GM21367 (cell line): ENCODE measurements at regions not wholly inside any gene's neighbourhood (a gene's known extent, or its start where the extent isn't known, plus 50 kb on each side); places are given as distances from the start of the nearest gene placed in this dataset.

Experiments
- ATAC-seq: cut with Tn5 transposase; IDR thresholded peaks from one replicate; pipeline ENCODE4 v1.9.1; 2021; ENCODE audit not compliant: unreplicated experiment

DNA sequence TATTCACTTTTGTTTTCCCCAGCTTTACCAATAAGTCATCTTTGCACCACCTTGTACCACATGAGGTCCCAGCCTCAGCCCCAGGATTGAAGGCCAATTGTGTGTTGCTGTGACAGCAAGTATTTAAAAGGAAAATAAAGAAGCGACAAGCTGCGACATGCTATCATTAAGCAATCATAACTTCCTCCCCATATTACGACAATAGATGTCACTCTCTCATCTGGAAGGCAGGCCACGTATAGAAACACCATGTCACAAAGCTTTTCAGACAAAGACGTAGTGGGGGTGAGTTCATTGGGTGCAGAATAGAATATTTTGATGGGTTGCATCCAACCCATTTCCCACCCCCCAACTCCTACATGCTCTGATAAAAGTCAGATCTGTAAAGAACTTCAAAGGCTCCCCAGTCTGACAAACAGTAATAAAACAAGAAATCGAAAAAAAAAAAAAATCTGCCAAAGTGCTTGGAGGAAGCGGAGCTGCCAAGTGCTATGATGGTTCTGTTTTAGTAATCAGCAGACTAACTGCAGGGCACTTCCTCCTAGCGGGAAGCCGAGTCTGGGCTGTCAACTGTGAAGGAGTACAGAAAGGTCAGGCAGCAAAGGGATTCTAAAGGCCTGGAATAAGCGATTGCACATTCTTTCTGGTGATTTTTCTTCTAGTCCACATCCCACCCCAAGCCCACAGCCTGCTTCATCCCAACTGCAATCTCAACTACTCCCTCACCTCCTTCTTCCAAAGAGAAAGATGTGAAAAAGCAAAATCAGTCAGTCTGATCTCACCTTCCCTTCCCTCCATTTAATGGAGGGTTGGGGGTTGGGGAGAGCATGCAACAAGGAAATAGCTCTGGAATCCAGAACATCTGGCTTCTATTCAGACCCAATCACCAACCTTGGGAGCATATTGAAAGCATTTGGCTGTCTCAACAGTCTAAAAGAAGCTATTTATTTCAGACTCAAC lies 131.4 kb upstream of the UBASH3B start:
- ATAC-seq = no peak

DNA sequence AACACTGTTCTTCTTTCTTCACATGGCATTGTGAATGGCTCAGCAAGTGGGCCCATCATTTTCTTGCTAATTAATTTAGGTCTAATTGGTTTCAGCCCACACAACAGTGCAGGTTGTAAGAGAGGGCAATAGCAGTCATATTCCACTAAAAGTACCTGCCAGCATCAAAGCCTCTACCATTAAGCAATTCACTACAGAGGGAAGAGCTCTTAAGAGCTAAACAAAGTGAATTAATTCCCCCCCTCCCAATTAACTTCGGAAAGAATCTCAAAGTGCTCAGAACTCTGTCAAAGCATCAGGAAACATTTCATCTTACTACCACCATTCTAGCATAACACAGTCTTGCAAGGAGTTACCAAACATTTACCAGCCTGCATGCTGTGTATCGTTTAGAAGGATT lies 133.9 kb upstream of the UBASH3B start:
- ATAC-seq = no peak

GRCh38 chr11:122517403-122518379 lies 137.8 kb upstream of the UBASH3B start:
- ATAC-seq = no peak

GRCh38 chr11:122516686-122517085 lies 138.8 kb upstream of the UBASH3B start:
- ATAC-seq = no peak

DNA sequence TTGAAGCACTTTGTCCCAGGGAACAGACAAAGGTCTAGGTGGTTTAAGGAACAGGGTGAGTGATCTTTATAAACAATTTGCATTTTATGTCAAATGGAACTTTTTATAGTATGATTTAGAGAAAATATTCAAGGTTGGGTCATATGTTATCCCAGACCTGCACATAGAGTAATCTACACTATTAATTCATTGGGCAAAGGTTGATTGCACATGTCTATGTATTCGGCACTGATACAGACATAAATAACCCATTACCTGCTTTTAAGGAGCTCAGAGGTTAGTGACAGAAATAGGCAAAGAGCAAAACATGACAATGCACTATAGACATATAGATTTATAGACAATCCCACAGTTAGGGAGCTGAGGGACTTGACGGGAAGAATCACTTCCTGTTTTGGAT lies 141.5 kb upstream of the UBASH3B start:
- no peak for ATAC-seq

- ATAC-seq = no peak
Measured at GRCh38 chr11:122513328-122513727, 142.2 kb upstream of the UBASH3B start.

- ATAC-seq = no peak
Measured at GRCh38 chr11:122512688-122513087, 142.8 kb upstream of the UBASH3B start.

DNA sequence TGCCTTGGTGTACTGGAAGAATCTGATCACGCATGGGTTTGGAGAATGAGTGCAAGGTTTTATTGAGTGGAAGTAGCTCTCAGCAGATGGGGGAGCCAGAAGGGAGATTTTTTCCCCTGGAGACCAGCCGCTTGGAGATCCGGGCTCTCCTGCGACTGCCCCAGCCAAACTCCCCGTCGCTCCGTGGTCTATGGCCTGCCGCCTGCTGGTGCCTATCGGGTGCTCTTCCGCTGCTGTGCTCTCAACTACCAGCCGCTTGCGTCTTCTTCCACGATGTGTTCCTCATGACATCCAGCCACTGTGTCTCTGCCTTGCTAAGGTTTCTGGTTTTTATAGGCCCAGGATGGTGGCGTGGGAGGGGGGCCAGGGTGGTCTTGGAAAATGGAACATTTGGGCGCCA lies 145.6 kb upstream of the UBASH3B start:
- ATAC-seq = no peak

- no peak for ATAC-seq
Measured at GRCh38 chr11:122509091-122509490, 146.4 kb upstream of the UBASH3B start.

- ATAC-seq = peak; percentile 87
Measured at GRCh38 chr11:122505304-122506006, 150.1 kb upstream of the UBASH3B start.

DNA sequence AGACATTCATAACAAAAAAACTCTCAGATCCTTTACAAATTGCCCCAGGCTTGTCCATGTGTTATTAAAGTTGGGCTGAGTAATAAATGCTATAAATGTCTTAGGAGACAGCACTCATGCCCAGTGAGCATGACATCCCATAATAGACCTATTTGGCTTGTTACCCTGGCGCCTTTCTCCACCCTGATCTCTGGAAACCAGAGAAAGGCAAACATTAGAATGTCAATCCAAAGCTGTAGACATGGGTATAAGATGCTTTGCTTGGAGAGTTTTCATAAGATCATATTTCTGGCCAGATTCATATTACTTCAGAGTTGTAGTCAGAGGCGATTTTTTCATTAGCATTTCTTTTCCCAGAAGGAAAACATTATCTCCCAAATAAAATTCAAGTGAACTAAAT lies 161.3 kb upstream of the UBASH3B start:
- no peak for ATAC-seq

- ATAC-seq = no peak
Measured at GRCh38 chr11:122491509-122491908, 164.0 kb upstream of the UBASH3B start.

DNA sequence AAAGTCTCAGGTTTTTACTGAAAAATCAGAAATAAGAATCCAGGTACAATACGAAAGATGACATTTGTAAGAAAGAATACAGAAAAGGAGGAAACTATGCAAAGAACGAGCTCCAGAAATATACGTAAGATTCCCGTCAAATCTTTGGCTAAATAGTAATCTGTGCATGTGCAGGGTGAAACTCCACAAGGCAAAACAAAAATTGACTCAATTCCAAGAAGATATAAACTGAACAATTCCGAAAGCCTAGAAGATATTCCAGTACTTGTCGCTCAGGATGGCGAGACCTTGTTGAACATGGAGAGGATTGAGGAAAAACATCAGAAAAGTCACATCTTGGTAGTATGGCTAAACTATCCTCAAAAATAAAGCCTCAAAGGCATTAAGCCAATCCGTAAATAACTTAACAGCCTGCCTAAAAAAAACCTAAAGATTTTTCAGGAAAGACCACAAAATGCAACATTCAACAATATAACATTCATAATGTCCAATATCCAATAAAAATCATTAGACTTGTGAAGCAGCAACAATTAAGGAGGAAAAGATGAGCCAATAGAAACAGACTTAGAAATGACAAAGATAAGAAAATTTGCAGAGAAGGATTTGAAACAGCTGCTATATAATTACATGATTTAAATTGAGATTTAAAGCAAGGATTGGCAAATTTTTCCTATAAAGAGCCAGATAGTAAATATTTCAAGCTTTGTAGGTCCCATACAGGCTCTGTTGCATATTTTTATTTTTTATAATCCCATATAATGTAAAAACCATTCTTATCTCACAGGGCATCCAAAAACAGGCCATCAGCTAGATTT lies 166.4 kb upstream of the UBASH3B start:
- ATAC-seq = no peak

GRCh38 chr11:122487669-122488068 lies 167.9 kb upstream of the UBASH3B start:
- no peak for ATAC-seq

DNA sequence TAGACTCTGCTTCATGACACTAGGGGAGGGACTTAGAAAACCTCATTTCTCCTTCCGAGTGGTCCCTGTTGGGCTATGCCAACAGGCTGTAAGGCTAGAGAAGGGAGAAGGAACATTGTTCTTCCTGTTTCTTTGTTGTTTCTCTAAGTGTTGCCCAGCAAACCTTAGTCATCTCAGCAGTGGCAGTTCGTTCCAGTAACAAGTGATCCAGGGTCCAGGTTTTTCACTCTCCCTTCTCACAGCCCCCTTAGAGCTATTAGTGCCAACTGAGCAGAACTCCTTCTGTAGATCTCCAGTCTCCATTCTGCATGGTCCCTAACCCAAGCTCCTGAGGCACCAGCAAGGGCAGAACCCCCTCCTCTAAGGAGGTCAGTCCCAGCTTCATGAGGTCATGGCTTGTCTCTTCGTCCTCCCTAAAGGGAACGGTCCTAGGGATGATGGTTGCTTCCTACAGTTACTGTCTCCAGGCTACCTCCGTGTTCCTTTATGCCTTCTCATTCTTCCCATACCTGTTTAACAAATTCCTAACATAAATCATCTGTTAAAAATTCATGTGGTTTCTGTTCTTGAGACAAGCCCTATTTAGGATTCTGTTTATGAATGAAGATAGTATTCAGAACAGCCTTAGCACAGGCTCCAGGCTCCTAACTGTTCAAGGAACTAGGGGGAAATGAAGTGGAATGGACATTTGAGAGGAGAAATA lies 168.6 kb upstream of the UBASH3B start:
- no peak for ATAC-seq

DNA sequence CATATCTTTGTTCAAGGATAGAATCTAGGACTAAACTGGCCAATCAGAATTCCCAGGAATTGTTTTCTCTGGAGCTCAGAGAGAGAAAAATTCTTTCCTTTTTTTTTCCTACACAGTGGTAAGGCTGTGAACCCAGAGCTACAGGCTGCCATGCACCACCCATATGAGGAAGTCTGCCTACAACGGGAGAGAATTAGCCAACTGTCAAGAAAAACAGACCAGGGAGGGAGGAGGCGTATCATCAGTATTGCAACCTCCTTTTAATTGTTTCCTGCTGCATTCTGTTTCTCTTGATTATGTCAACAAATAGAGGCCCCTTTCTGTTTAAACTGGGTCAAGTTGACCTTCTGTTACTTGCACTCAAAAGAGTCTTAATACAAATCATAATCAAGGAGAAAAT lies 176.5 kb upstream of the UBASH3B start:
- no peak for ATAC-seq

- no peak for ATAC-seq
Measured at GRCh38 chr11:122468965-122469364, 186.6 kb upstream of the UBASH3B start.

- no peak for ATAC-seq
Measured at GRCh38 chr11:122463530-122463929, 192.0 kb upstream of the UBASH3B start.

DNA sequence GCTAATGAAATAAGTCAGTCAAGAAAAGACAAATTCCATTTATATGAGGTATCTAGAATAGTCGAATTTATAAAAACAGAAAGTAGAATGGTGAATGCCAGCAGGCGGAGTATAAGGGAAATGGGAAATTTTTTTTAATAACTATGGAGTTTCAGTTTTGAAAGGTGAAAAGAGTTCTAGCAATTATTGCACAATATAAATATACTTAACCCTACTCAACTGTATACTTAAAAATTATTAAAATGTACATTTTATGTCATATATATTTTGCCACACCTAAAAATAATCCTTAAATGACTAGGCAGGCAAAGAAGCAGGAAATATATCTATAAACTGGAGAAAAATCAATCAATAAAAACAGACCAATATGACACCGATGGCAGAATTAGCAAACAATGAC lies 196.5 kb upstream of the UBASH3B start:
- ATAC-seq = no peak

DNA sequence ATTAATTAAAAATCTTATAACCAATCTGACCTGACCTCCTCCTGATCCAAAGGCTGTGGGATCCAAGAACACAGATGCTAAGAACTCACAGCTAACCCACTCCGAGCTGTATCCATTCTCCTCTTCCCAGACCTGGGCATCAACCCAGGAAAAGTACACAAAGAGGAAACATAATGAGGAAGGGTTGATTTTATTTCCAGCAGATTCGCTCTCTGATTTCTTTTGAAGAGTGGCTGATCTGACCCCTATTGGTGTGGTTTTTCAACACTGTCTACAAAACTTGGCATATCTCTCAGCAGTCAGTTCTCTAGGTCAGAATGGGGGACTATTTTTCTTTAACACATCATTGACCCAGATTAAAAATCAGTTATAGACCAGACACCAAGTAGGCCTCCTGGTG lies 201.9 kb upstream of the UBASH3B start:
- no peak for ATAC-seq
